DOHH2 (cell line): ENCODE measurements at regions not wholly inside any gene's neighbourhood (a gene's known extent, or its start where the extent isn't known, plus 50 kb on each side); places are given as distances from the start of the nearest gene placed in this dataset.

Source experiments
- H3F3A ChIP-seq: fragments of 200-600 bp; sonication (generic), shearing (Covaris generic); 2 replicates; pipeline ENCODE4 v1.6.0; 2016; ENCODE audit warnings: antibody characterized with exemption, mild to moderate bottlenecking; ENCODE audit not compliant: control insufficient read depth, insufficient read depth
- H3K27ac ChIP-seq: fragments of 200-600 bp; sonication (generic); 2 replicates; pipeline ENCODE4 v1.5.1; 2014; ENCODE audit warnings: low read depth, mild to moderate bottlenecking, low read length, moderate library complexity
- H3K27me3 ChIP-seq: fragments of 200-600 bp; sonication (generic); 2 replicates; pipeline ENCODE4 v1.6.1; 2014; ENCODE audit warnings: mild to moderate bottlenecking, low read length, mixed read lengths; ENCODE audit not compliant: control insufficient read depth
- H3K36me3 ChIP-seq: fragments of 200-600 bp; sonication (generic); 2 replicates; pipeline ENCODE4 v1.6.1; 2014; ENCODE audit warnings: mild to moderate bottlenecking, low read length, moderate library complexity, mixed read lengths; ENCODE audit not compliant: control insufficient read depth
- H3K4me1 ChIP-seq: fragments of 200-600 bp; sonication (generic); 2 replicates; pipeline ENCODE4 v1.6.1; 2014; ENCODE audit warnings: mild to moderate bottlenecking, low read length, mixed read lengths; ENCODE audit not compliant: control insufficient read depth
- H3K4me2 ChIP-seq: fragments of 200-600 bp; sonication (generic); 2 replicates; pipeline ENCODE4 v1.6.0; 2014; ENCODE audit warnings: mild to moderate bottlenecking, low read length, moderate library complexity
- H3K4me3 ChIP-seq: fragments of 200-600 bp; sonication (generic); 2 replicates; pipeline ENCODE4 v1.5.1; 2014; ENCODE audit warnings: mild to moderate bottlenecking, low read length, mixed read lengths
- H3K79me2 ChIP-seq: fragments of 200-600 bp; sonication (generic); 2 replicates; pipeline ENCODE4 v1.6.1; 2014; ENCODE audit warnings: mild to moderate bottlenecking, low read length, mixed read lengths; ENCODE audit not compliant: control insufficient read depth
- H3K9me2 ChIP-seq: fragments of 200-600 bp; sonication (generic); replicated peaks from 2 replicates; pipeline ENCODE4 v1.6.1; 2014; ENCODE audit warnings: mild to moderate bottlenecking, low read length, mixed read lengths; ENCODE audit not compliant: control insufficient read depth
- H3K9me3 ChIP-seq: fragments of 200-600 bp; sonication (generic); 2 replicates; pipeline ENCODE4 v1.6.1; 2014; ENCODE audit warnings: antibody characterized with exemption, low read length, mixed read lengths; ENCODE audit not compliant: control insufficient read depth, insufficient read depth
- H4K20me1 ChIP-seq: fragments of 200-600 bp; sonication (generic); 2 replicates; pipeline ENCODE4 v1.6.0; 2014; ENCODE audit warnings: low read depth, mild to moderate bottlenecking, antibody characterized with exemption, low read length, moderate library complexity; ENCODE audit not compliant: control insufficient read depth, insufficient read depth
- CTCF ChIP-seq: fragments of 200-600 bp; sonication (generic); IDR thresholded peaks from one replicate; pipeline ENCODE4 v1.5.1; 2014; ENCODE audit warnings: antibody characterized with exemption, mild to moderate bottlenecking, low read depth, low read length; ENCODE audit not compliant: poor library complexity, severe bottlenecking
- EZH2phosphoT487 ChIP-seq: fragments of 200-600 bp; sonication (generic); IDR thresholded peaks from 2 replicates; pipeline ENCODE4 v1.6.1; 2017; ENCODE audit warnings: borderline replicate concordance, mild to moderate bottlenecking, antibody characterized with exemption, low read length, moderate library complexity, mixed read lengths

- no peaks in the 10 kb centered on the region for H4K20me1 ChIP-seq
- H3K4me2 ChIP-seq, result no peak overlapping the region
- TF ChIP-seq EZH2phosphoT487, result no peak
- no peak for TF ChIP-seq CTCF
- H3K27me3 ChIP-seq, result peaks cover 42% of the 10 kb centered on the region
- H3K27ac ChIP-seq, result no peak overlapping the region
- H3K4me1 ChIP-seq, result no peaks in the 10 kb centered on the region
- no peaks in the 10 kb centered on the region for H3F3A ChIP-seq
- H3K9me2 ChIP-seq, result no peaks in the 10 kb centered on the region
- H3K36me3 ChIP-seq, result no peaks in the 10 kb centered on the region
- no peak overlapping the region for H3K4me3 ChIP-seq
- no peaks in the 10 kb centered on the region for H3K9me3 ChIP-seq
- H3K79me2 ChIP-seq, result no peaks in the 10 kb centered on the region
These were observed 135.6 kb upstream of the SMARCA2 start for GRCh38 chr9:1879501-1879900.

- Histone ChIP-seq H3K4me1 (no peaks in the 10 kb centered on the region), H3K4me2 (no peak overlapping the region)
These were observed 135.0 kb upstream of the SMARCA2 start for GRCh38 chr9:1880038-1880565.

GRCh38 chr9:1881708-1882295 is 133.3 kb upstream of the SMARCA2 start:
- no peak overlapping the region for H3K4me2 ChIP-seq
- no peaks in the 10 kb centered on the region for H4K20me1 ChIP-seq
- H3K79me2 ChIP-seq, result no peaks in the 10 kb centered on the region
- no peaks in the 10 kb centered on the region for H3K9me2 ChIP-seq
- TF ChIP-seq CTCF, result no peak
- TF ChIP-seq EZH2phosphoT487, result no peak
- no peaks in the 10 kb centered on the region for H3F3A ChIP-seq
- no peaks in the 10 kb centered on the region for H3K9me3 ChIP-seq
- H3K4me1 ChIP-seq, result no peaks in the 10 kb centered on the region
- H3K27ac ChIP-seq, result no peak overlapping the region
- H3K27me3 ChIP-seq, result peaks cover 26% of the 10 kb centered on the region
- no peak overlapping the region for H3K4me3 ChIP-seq
- H3K36me3 ChIP-seq, result no peaks in the 10 kb centered on the region

More at GRCh38 chr9:1880038-1880565, 135.0 kb upstream of the SMARCA2 start:
- Histone ChIP-seq H3K27me3 (peaks cover 41% of the 10 kb centered on the region), H3F3A (no peaks in the 10 kb centered on the region), H3K9me2 (no peaks in the 10 kb centered on the region), H3K9me3 (no peaks in the 10 kb centered on the region), H3K36me3 (no peaks in the 10 kb centered on the region), H3K79me2 (no peaks in the 10 kb centered on the region), H4K20me1 (no peaks in the 10 kb centered on the region), H3K4me3 (no peak overlapping the region), H3K27ac (no peak overlapping the region)
- TF ChIP-seq CTCF (no peak), EZH2phosphoT487 (no peak)
